Brain microvascular endothelial cell (primary cell): ENCODE measurements at regions not wholly inside any gene's neighbourhood (a gene's known extent, or its start where the extent isn't known, plus 50 kb on each side); places are given as distances from the start of the nearest gene placed in this dataset.
"Not testable (repeated sequence)": the region's sequence is repeated elsewhere in the genome, so short reads cannot be mapped to it uniquely, and the experiment has no call there.

Source experiments
- DNase-seq: peaks from one replicate; pipeline ENCODE4 v3.0.0-alpha.2; 2020
- H3K27ac ChIP-seq: fragments of 250-450 bp; sonication (Bioruptor Pico); 2 replicates; pipeline ENCODE4 v1.5.1; 2020; ENCODE audit warnings: mild to moderate bottlenecking, moderate library complexity
- H3K27me3 ChIP-seq: fragments of 250-450 bp; sonication (Bioruptor Pico); replicated peaks from 2 replicates; pipeline ENCODE4 v1.5.1; 2020; ENCODE audit warnings: mild to moderate bottlenecking
- H3K36me3 ChIP-seq: fragments of 250-450 bp; sonication (Bioruptor Pico); replicated peaks from 2 replicates; pipeline ENCODE4 v1.5.1; 2020; ENCODE audit warnings: mild to moderate bottlenecking
- H3K4me3 ChIP-seq: 2 replicates; pipeline ENCODE4 v1.5.1; 2011; ENCODE audit warnings: low read depth, mild to moderate bottlenecking, control low read depth, low read length, moderate library complexity
- CTCF ChIP-seq: IDR thresholded peaks from 2 replicates; pipeline ENCODE4 v1.5.1; 2011; ENCODE audit warnings: low read depth, mild to moderate bottlenecking, moderate library complexity, low read length, control low read depth, inconsistent platforms; ENCODE audit errors: missing control alignments
- in situ Hi-C: cut with HindIII; loops from 2 replicates; pipeline ENCODE4 v1.10.0; 2017; ENCODE audit warnings: low sequenced_read_pairs, low pct_ligation_motif_present

- Histone ChIP-seq H3K4me3 (no peak overlapping the region), H3K36me3 (no peaks in the 10 kb centered on the region), H3K27me3 (no peaks in the 10 kb centered on the region), H3K27ac (no peak overlapping the region)
- no peak for TF ChIP-seq CTCF
- in situ Hi-C loops = no loop called here
- DNase-seq = peak; percentile 7
Observed at GRCh38 chr3:147521646-147522045, 112.5 kb downstream of the ZIC1 start.

- H3K4me3 ChIP-seq, DNase-seq, in situ Hi-C loops, H3K36me3 ChIP-seq, H3K27me3 ChIP-seq, H3K27ac ChIP-seq: not testable (repeated sequence)
Observed at GRCh38 chr3:147522780-147523179, 113.6 kb downstream of the ZIC1 start.

- no peak overlapping the region for H3K4me3 ChIP-seq
- H3K27ac ChIP-seq = no peak overlapping the region
- no peaks in the 10 kb centered on the region for H3K27me3 ChIP-seq
- no peaks in the 10 kb centered on the region for H3K36me3 ChIP-seq
- in situ Hi-C loops = no loop called here
- DNase-seq = no peak
- no peak for TF ChIP-seq CTCF
Observed at GRCh38 chr3:147529551-147529950, 120.4 kb downstream of the ZIC1 start.

- H3K27ac ChIP-seq = no peak overlapping the region
- in situ Hi-C loops = no loop called here
- TF ChIP-seq CTCF = no peak
Observed at GRCh38 chr3:147538034-147538433, 128.9 kb downstream of the ZIC1 start.

GRCh38 chr3:147540921-147541320 is 131.8 kb downstream of the ZIC1 start:
- no peaks in the 10 kb centered on the region for H3K27me3 ChIP-seq
- DNase-seq = no peak
- in situ Hi-C loops = no loop called here
- no peak for TF ChIP-seq CTCF
- H3K4me3 ChIP-seq = no peak overlapping the region
- H3K27ac ChIP-seq = no peak overlapping the region
- H3K36me3 ChIP-seq = no peaks in the 10 kb centered on the region

More at GRCh38 chr3:147538034-147538433, 128.9 kb downstream of the ZIC1 start:
- Histone ChIP-seq H3K4me3 (no peak overlapping the region), H3K27me3 (no peaks in the 10 kb centered on the region), H3K36me3 (no peaks in the 10 kb centered on the region)
- DNase-seq = no peak

- Histone ChIP-seq H3K27me3 (no peaks in the 10 kb centered on the region), H3K27ac (no peak overlapping the region), H3K36me3 (no peaks in the 10 kb centered on the region), H3K4me3 (no peak overlapping the region)
- in situ Hi-C loops = no loop called here
- TF ChIP-seq CTCF = no peak
- no peak for DNase-seq
Observed at GRCh38 chr3:147544290-147544689, 135.1 kb downstream of the ZIC1 start.
